ENCODE measurements at regions not wholly inside any gene's neighbourhood (a gene's known extent, or its start where the extent isn't known, plus 50 kb on each side); places are given as distances from the start of the nearest gene placed in this dataset.

- no peak overlapping the region for H3K27ac Mint-ChIP-seq
- no peaks in the 10 kb centered on the region for H3K36me3 ChIP-seq (ENCODE audit: control insufficient read depth, insufficient read depth, low read length)
- H3K27me3 ChIP-seq (ENCODE audit: control insufficient read depth, insufficient read depth, low read length), result no peaks in the 10 kb centered on the region
- no peaks in the 10 kb centered on the region for H3K4me1 Mint-ChIP-seq
- H3K4me3 ChIP-seq (ENCODE audit: low read depth, low read length), result no peak overlapping the region
- no peaks in the 10 kb centered on the region for H3K27me3 Mint-ChIP-seq
- H3K4me3 Mint-ChIP-seq, result no peak overlapping the region
- H3K9me3 ChIP-seq (ENCODE audit: control insufficient read depth in 2 of 2, low read length in 2 of 2), result no peaks in the 10 kb centered on the region
- no peak for ATAC-seq (ENCODE audit: low read depth in 2 of 2)
- no peaks in the 10 kb centered on the region for H3K4me1 ChIP-seq (ENCODE audit: control insufficient read depth, insufficient read depth, low read length, poor library complexity, severe bottlenecking)
- H3K27ac ChIP-seq (ENCODE audit: insufficient read depth, low read length, poor library complexity, severe bottlenecking), result no peak overlapping the region
- H3K9me3 Mint-ChIP-seq, result peaks cover 0 to 11% (median 3%) of the 10 kb centered on the region in 7 donors
- no peak for DNase-seq
- H3K36me3 Mint-ChIP-seq, result no peaks in the 10 kb centered on the region
Observed at GRCh38 chr5:101590384-101590783, 687.3 kb upstream of the ST8SIA4 start.

DNA sequence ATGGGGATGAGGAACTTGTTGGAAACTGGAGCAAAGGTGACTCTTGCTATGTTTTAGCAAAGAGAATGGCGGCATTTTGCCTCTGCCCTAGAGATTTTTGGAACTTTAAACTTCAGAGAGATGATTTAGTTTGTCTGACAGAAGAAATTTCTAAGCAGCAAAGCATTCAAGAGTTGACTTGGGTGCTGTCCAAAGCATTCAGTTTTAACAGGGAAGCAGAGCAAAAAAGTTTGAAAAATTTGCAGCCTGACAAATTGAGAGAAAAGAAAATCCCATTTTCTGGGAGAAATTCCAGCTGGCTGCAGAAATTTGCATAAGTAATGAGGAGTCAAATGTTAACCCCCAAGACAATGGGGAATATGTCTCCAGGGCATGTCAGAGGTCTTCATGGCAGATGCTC lies 682.3 kb upstream of the ST8SIA4 start:
- Mint-ChIP-seq H3K36me3 (no peaks in the 10 kb centered on the region), H3K27me3 (no peaks in the 10 kb centered on the region), H3K9me3 (peaks cover 0 to 10% (median 2%) of the 10 kb centered on the region in 7 donors), H3K4me3 (no peak overlapping the region), H3K4me1 (no peaks in the 10 kb centered on the region), H3K27ac (no peak overlapping the region)
- Histone ChIP-seq H3K9me3 (ENCODE audit: control insufficient read depth in 2 of 2, low read length in 2 of 2) (no peaks in the 10 kb centered on the region), H3K27ac (ENCODE audit: insufficient read depth, low read length, poor library complexity, severe bottlenecking) (no peak overlapping the region), H3K4me1 (ENCODE audit: control insufficient read depth, insufficient read depth, low read length, poor library complexity, severe bottlenecking) (no peaks in the 10 kb centered on the region), H3K36me3 (ENCODE audit: control insufficient read depth, insufficient read depth, low read length) (no peaks in the 10 kb centered on the region), H3K27me3 (ENCODE audit: control insufficient read depth, insufficient read depth, low read length) (no peaks in the 10 kb centered on the region), H3K4me3 (ENCODE audit: low read depth, low read length) (no peak overlapping the region)
- no peak for ATAC-seq (ENCODE audit: low read depth in 2 of 2)
- DNase-seq, result no peak

DNA sequence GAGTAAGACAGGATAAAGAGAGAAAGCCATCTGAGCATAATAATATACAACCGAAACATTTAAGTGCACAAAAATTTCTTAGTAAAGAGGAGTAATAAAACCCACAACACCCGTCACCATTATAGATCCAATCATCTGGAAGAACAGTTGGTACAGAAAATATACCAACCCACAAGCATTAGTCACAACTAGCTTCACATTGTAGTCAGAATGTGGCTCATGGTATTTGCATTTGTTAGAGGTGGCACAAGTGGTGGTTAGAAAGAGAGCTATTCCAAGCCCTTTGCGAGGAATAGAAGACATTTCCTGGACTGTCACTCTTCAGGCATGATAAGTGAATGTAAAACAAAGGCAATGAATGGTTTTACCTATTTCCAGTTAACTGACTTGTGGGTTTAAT lies 677.5 kb upstream of the ST8SIA4 start:
- DNase-seq (no peak), ATAC-seq (ENCODE audit: low read depth in 2 of 2) (no peak)
- no peak overlapping the region for H3K27ac Mint-ChIP-seq
- no peak overlapping the region for H3K27ac ChIP-seq (ENCODE audit: insufficient read depth, low read length, poor library complexity, severe bottlenecking)
- no peaks in the 10 kb centered on the region for H3K36me3 Mint-ChIP-seq
- H3K9me3 Mint-ChIP-seq, result peaks cover 0 to 6% (median 0%) of the 10 kb centered on the region in 7 donors
- H3K36me3 ChIP-seq (ENCODE audit: control insufficient read depth, insufficient read depth, low read length), result no peaks in the 10 kb centered on the region
- H3K4me1 Mint-ChIP-seq, result no peaks in the 10 kb centered on the region
- H3K4me3 Mint-ChIP-seq, result no peak overlapping the region
- no peaks in the 10 kb centered on the region for H3K27me3 Mint-ChIP-seq
- H3K4me3 ChIP-seq (ENCODE audit: low read depth, low read length), result no peak overlapping the region
- no peaks in the 10 kb centered on the region for H3K27me3 ChIP-seq (ENCODE audit: control insufficient read depth, insufficient read depth, low read length)
- H3K4me1 ChIP-seq (ENCODE audit: control insufficient read depth, insufficient read depth, low read length, poor library complexity, severe bottlenecking), result no peaks in the 10 kb centered on the region
- H3K9me3 ChIP-seq (ENCODE audit: control insufficient read depth in 2 of 2, low read length in 2 of 2), result no peaks in the 10 kb centered on the region

DNA sequence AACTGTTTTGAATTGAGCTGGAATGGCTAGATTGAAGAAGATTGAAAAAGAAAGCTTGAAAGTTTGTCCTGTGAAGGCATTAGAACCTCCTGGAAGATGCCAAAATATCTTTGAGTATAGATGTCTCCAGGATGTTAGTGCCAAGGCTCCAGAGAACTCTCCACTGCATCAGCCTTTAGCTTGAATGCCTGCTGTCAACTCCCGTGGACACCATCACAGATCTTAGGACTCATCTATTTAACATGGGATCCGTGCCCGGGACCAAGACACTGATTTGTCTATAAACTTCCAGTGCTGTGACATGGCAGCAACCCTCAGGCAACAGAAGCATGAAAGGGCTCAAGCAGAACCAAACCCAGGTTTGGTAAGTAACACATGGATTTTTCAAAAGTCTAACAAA lies 670.9 kb upstream of the ST8SIA4 start:
- Histone ChIP-seq H3K4me1 (ENCODE audit: control insufficient read depth, insufficient read depth, low read length, poor library complexity, severe bottlenecking) (no peaks in the 10 kb centered on the region), H3K9me3 (ENCODE audit: control insufficient read depth in 2 of 2, low read length in 2 of 2) (no peaks in the 10 kb centered on the region), H3K27ac (ENCODE audit: insufficient read depth, low read length, poor library complexity, severe bottlenecking) (no peak overlapping the region), H3K36me3 (ENCODE audit: control insufficient read depth, insufficient read depth, low read length) (no peaks in the 10 kb centered on the region), H3K4me3 (ENCODE audit: low read depth, low read length) (no peak overlapping the region), H3K27me3 (ENCODE audit: control insufficient read depth, insufficient read depth, low read length) (no peaks in the 10 kb centered on the region)
- ATAC-seq (ENCODE audit: low read depth in 2 of 2) (no peak), DNase-seq (no peak)
- peaks cover 0 to 11% (median 3%) of the 10 kb centered on the region in 7 donors for H3K9me3 Mint-ChIP-seq
- H3K27me3 Mint-ChIP-seq, result no peaks in the 10 kb centered on the region
- H3K4me3 Mint-ChIP-seq, result no peak overlapping the region
- H3K4me1 Mint-ChIP-seq, result no peaks in the 10 kb centered on the region
- no peaks in the 10 kb centered on the region for H3K36me3 Mint-ChIP-seq
- H3K27ac Mint-ChIP-seq, result no peak overlapping the region

DNA sequence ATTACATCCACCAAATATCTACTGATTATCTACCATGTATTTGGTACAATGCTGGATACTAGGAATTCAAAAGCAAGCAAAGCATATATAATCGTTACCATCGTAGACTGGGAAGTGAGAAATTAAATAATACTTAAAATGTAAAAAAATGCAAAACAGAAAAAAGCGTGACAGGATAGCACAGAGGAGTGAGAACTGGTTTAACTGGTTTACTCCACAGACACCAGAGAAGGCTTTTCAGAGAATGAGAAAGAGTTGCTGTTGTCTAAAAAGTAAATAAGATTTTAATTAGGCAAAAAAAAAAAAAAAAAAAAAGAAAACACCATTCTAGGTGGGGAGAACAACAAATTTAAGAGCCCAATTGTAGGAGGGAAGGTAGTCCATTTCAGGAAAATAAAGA lies 657.9 kb upstream of the ST8SIA4 start:
- no peak for ATAC-seq (ENCODE audit: low read depth in 2 of 2)
- Mint-ChIP-seq H3K4me1 (no peaks in the 10 kb centered on the region), H3K27ac (no peak overlapping the region), H3K4me3 (no peak overlapping the region), H3K36me3 (no peaks in the 10 kb centered on the region), H3K9me3 (peaks cover 0 to 9% (median 4%) of the 10 kb centered on the region in 7 donors), H3K27me3 (no peaks in the 10 kb centered on the region)
- no peaks in the 10 kb centered on the region for H3K4me1 ChIP-seq (ENCODE audit: control insufficient read depth, insufficient read depth, low read length, poor library complexity, severe bottlenecking)
- no peak for DNase-seq
- H3K36me3 ChIP-seq (ENCODE audit: control insufficient read depth, insufficient read depth, low read length), result no peaks in the 10 kb centered on the region
- no peaks in the 10 kb centered on the region for H3K9me3 ChIP-seq (ENCODE audit: control insufficient read depth in 2 of 2, low read length in 2 of 2)
- H3K4me3 ChIP-seq (ENCODE audit: low read depth, low read length), result no peak overlapping the region
- no peaks in the 10 kb centered on the region for H3K27me3 ChIP-seq (ENCODE audit: control insufficient read depth, insufficient read depth, low read length)
- no peak overlapping the region for H3K27ac ChIP-seq (ENCODE audit: insufficient read depth, low read length, poor library complexity, severe bottlenecking)

DNA sequence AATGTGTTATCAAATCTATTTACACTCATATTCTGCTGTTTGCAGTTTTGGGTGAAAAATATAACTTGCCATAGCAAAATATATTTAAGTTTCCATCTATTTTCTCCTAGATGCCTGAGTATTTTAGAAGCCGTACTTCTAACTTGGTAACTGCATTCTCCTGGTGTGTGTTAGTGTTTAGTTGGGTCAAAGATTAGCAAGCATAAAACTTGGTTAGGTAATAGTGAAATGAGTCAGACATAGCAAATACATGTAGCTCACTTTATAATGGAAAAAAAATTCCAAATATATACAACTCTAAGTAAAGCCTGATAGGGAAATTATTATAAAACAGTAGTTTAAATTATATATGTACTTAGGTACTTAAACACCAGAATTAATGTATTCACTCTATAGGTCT lies 640.7 kb upstream of the ST8SIA4 start:
- Histone ChIP-seq H3K4me1 (ENCODE audit: control insufficient read depth, insufficient read depth, low read length, poor library complexity, severe bottlenecking) (no peaks in the 10 kb centered on the region), H3K27ac (ENCODE audit: insufficient read depth, low read length, poor library complexity, severe bottlenecking) (no peak overlapping the region), H3K36me3 (ENCODE audit: control insufficient read depth, insufficient read depth, low read length) (no peaks in the 10 kb centered on the region), H3K9me3 (ENCODE audit: control insufficient read depth in 2 of 2, low read length in 2 of 2) (no peaks in the 10 kb centered on the region), H3K4me3 (ENCODE audit: low read depth, low read length) (no peak overlapping the region), H3K27me3 (ENCODE audit: control insufficient read depth, insufficient read depth, low read length) (no peaks in the 10 kb centered on the region)
- Mint-ChIP-seq H3K27ac (no peak overlapping the region), H3K4me3 (no peak overlapping the region), H3K36me3 (no peaks in the 10 kb centered on the region), H3K9me3 (peaks cover 0 to 4% (median 2%) of the 10 kb centered on the region in 7 donors), H3K4me1 (no peaks in the 10 kb centered on the region), H3K27me3 (no peaks in the 10 kb centered on the region)
- DNase-seq (no peak), ATAC-seq (ENCODE audit: low read depth in 2 of 2) (no peak)

DNA sequence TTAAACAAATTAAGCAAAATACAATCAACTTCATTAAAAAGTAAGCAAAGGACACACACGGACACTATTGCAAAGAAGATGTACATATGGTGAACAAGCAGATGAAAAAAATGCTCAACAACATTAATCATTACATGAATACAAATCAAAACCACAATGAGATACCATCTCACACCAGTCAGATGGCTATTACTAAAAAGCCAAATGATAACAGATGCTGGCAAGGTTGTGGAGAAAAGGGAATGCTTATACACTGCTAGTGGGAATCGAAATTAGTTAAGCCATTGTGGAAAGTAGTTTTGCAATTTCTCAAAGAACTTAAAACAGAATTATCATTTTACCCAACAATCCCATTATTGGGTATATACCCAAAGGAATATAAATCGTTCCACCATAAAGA lies 636.2 kb upstream of the ST8SIA4 start:
- Histone ChIP-seq H3K4me1 (ENCODE audit: control insufficient read depth, insufficient read depth, low read length, poor library complexity, severe bottlenecking) (no peaks in the 10 kb centered on the region), H3K27me3 (ENCODE audit: control insufficient read depth, insufficient read depth, low read length) (no peaks in the 10 kb centered on the region), H3K4me3 (ENCODE audit: low read depth, low read length) (no peak overlapping the region), H3K27ac (ENCODE audit: insufficient read depth, low read length, poor library complexity, severe bottlenecking) (no peak overlapping the region), H3K36me3 (ENCODE audit: control insufficient read depth, insufficient read depth, low read length) (no peaks in the 10 kb centered on the region), H3K9me3 (ENCODE audit: control insufficient read depth in 2 of 2, low read length in 2 of 2) (no peaks in the 10 kb centered on the region)
- peaks cover 0 to 7% (median 5%) of the 10 kb centered on the region in 7 donors for H3K9me3 Mint-ChIP-seq
- H3K36me3 Mint-ChIP-seq, result no peaks in the 10 kb centered on the region
- ATAC-seq (ENCODE audit: low read depth in 2 of 2), result no peak
- no peak overlapping the region for H3K4me3 Mint-ChIP-seq
- no peaks in the 10 kb centered on the region for H3K4me1 Mint-ChIP-seq
- H3K27me3 Mint-ChIP-seq, result no peaks in the 10 kb centered on the region
- DNase-seq, result no peak
- no peak overlapping the region for H3K27ac Mint-ChIP-seq

- Histone ChIP-seq H3K4me3 (ENCODE audit: low read depth, low read length) (no peak overlapping the region), H3K36me3 (ENCODE audit: control insufficient read depth, insufficient read depth, low read length) (no peaks in the 10 kb centered on the region), H3K27me3 (ENCODE audit: control insufficient read depth, insufficient read depth, low read length) (no peaks in the 10 kb centered on the region), H3K27ac (ENCODE audit: insufficient read depth, low read length, poor library complexity, severe bottlenecking) (no peak overlapping the region), H3K4me1 (ENCODE audit: control insufficient read depth, insufficient read depth, low read length, poor library complexity, severe bottlenecking) (no peaks in the 10 kb centered on the region), H3K9me3 (ENCODE audit: control insufficient read depth in 2 of 2, low read length in 2 of 2) (no peaks in the 10 kb centered on the region)
- ATAC-seq (ENCODE audit: low read depth in 2 of 2) (no peak), DNase-seq (no peak)
- Mint-ChIP-seq H3K36me3 (no peaks in the 10 kb centered on the region), H3K4me3 (no peak overlapping the region), H3K9me3 (peaks cover 3 to 7% (median 5%) of the 10 kb centered on the region in 7 donors), H3K4me1 (no peaks in the 10 kb centered on the region), H3K27ac (no peak overlapping the region), H3K27me3 (no peaks in the 10 kb centered on the region)
Observed at GRCh38 chr5:101535626-101536025, 632.5 kb upstream of the ST8SIA4 start.
